ENCODE measurements at regions not wholly inside any gene's neighbourhood (a gene's known extent, or its start where the extent isn't known, plus 50 kb on each side); places are given as distances from the start of the nearest gene placed in this dataset.

GRCh38 chr20:12012241-12013222 lies 94.8 kb downstream of the BTBD3 start:
- no peaks in the 10 kb centered on the region for H3K36me3 ChIP-seq (ENCODE audit: control insufficient read depth in 4 of 4, insufficient read depth in 3 of 4, low read depth in 1 of 4, low read length in 3 of 4)
- DNase-seq (ENCODE audit: low spot score), result peak; percentile 36
- no peaks in the 10 kb centered on the region for H3K4me1 ChIP-seq (ENCODE audit: control insufficient read depth in 4 of 4, insufficient read depth in 4 of 4, low read length in 3 of 4)
- no peaks in the 10 kb centered on the region for H3K9me3 ChIP-seq (ENCODE audit: control insufficient read depth in 4 of 4, low read length in 3 of 4)
- 68% methylated on average over 9 of the region's 9 CpGs for WGBS
- no peak for TF ChIP-seq RXRA (IDR thresholded peaks at IDR 0.05)
- peak; percentile 72 to 84 for TF ChIP-seq RAD21 (IDR thresholded peaks at IDR 0.05)
- TF ChIP-seq ATF3 (IDR thresholded peaks at IDR 0.05), result no peak
- peak; percentile 96 for TF ChIP-seq CTCF (IDR thresholded peaks at IDR 0.05; ENCODE audit: low read depth, low read length, missing input control)
- TF ChIP-seq MAX (IDR thresholded peaks at IDR 0.05), result no peak
- H3K4me3 ChIP-seq (ENCODE audit: low read depth in 1 of 3, low read length in 3 of 3), result no peak overlapping the region
- H3K9ac ChIP-seq (ENCODE audit: low read depth in 1 of 2, low read length in 2 of 2), result no peak overlapping the region
- no peak overlapping the region for H3K27ac ChIP-seq (ENCODE audit: low read depth in 1 of 2, low read length in 2 of 2)
- no peaks in the 10 kb centered on the region for H3K27me3 ChIP-seq (ENCODE audit: control insufficient read depth in 4 of 4, insufficient read depth in 4 of 4, low read length in 3 of 4)

DNA sequence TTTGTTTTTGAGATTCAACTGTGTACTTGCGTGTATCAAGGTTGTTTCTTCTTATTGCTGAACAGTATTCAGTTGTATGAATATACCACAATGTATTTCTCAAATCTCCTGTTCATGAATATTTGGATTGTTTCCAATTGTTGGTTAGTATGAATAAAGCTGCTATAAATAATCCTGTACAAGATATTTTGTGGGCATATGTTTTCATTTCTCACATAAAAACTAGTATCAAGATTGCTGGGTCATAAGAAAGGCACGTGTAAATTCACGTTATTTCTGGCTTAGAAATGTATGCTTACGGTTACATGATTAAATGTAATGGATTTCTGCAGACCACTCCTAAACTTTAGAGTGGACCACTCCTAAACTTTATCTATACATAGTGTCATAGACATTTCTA lies 96.6 kb downstream of the BTBD3 start:
- no peaks in the 10 kb centered on the region for H3K27me3 ChIP-seq (ENCODE audit: control insufficient read depth in 4 of 4, insufficient read depth in 4 of 4, low read length in 3 of 4)
- H3K9ac ChIP-seq (ENCODE audit: low read depth in 1 of 2, low read length in 2 of 2), result no peak overlapping the region
- 94% methylated on average over 4 of the region's 4 CpGs for WGBS
- H3K4me1 ChIP-seq (ENCODE audit: control insufficient read depth in 4 of 4, insufficient read depth in 4 of 4, low read length in 3 of 4), result no peaks in the 10 kb centered on the region
- H3K36me3 ChIP-seq (ENCODE audit: control insufficient read depth in 4 of 4, insufficient read depth in 3 of 4, low read depth in 1 of 4, low read length in 3 of 4), result no peaks in the 10 kb centered on the region
- H3K4me3 ChIP-seq (ENCODE audit: low read depth in 1 of 3, low read length in 3 of 3), result no peak overlapping the region
- DNase-seq (ENCODE audit: low spot score), result no peak
- H3K27ac ChIP-seq (ENCODE audit: low read depth in 1 of 2, low read length in 2 of 2), result no peak overlapping the region
- H3K9me3 ChIP-seq (ENCODE audit: control insufficient read depth in 4 of 4, low read length in 3 of 4), result no peaks in the 10 kb centered on the region
- TF ChIP-seq ATF3 (IDR thresholded peaks at IDR 0.05) (no peak), MAX (IDR thresholded peaks at IDR 0.05) (no peak), HNF4G (IDR thresholded peaks at IDR 0.05) (no peak), TAF1 (conservative IDR thresholded peaks at IDR 0.05) (no peak), RAD21 (IDR thresholded peaks at IDR 0.05) (no peak), JUND (IDR thresholded peaks at IDR 0.05) (no peak)

- WGBS, result 97% methylated on average over 1 of the region's 1 CpG
Observed at GRCh38 chr20:12014736-12015135, 97.0 kb downstream of the BTBD3 start.

More at GRCh38 chr20:12014736-12015135, 97.0 kb downstream of the BTBD3 start:
- H3K36me3 ChIP-seq (ENCODE audit: control insufficient read depth in 4 of 4, insufficient read depth in 3 of 4, low read depth in 1 of 4, low read length in 3 of 4), result no peaks in the 10 kb centered on the region
- no peaks in the 10 kb centered on the region for H3K27me3 ChIP-seq (ENCODE audit: control insufficient read depth in 4 of 4, insufficient read depth in 4 of 4, low read length in 3 of 4)
- H3K4me3 ChIP-seq (ENCODE audit: low read depth in 1 of 3, low read length in 3 of 3), result no peak overlapping the region
- H3K4me1 ChIP-seq (ENCODE audit: control insufficient read depth in 4 of 4, insufficient read depth in 4 of 4, low read length in 3 of 4), result no peaks in the 10 kb centered on the region
- H3K9me3 ChIP-seq (ENCODE audit: control insufficient read depth in 4 of 4, low read length in 3 of 4), result no peaks in the 10 kb centered on the region
- no peak for TF ChIP-seq TAF1 (conservative IDR thresholded peaks at IDR 0.05)
- no peak for TF ChIP-seq SP1 (IDR thresholded peaks at IDR 0.05)
- no peak for TF ChIP-seq YY1 (IDR thresholded peaks at IDR 0.05)
- TF ChIP-seq HNF4G (IDR thresholded peaks at IDR 0.05), result no peak
- TF ChIP-seq FOXA2 (IDR thresholded peaks at IDR 0.05), result no peak
- no peak for TF ChIP-seq RAD21 (IDR thresholded peaks at IDR 0.05)
- no peak for TF ChIP-seq EGR1 (IDR thresholded peaks at IDR 0.05; ENCODE audit: low read depth in 2 of 2)
- TF ChIP-seq REST (IDR thresholded peaks at IDR 0.05), result no peak
- H3K9ac ChIP-seq (ENCODE audit: low read depth in 1 of 2, low read length in 2 of 2), result no peak overlapping the region
- H3K27ac ChIP-seq (ENCODE audit: low read depth in 1 of 2, low read length in 2 of 2), result no peak overlapping the region
- no peak for DNase-seq (ENCODE audit: low spot score)
